ENCODE measurements at regions not wholly inside any gene's neighbourhood (a gene's known extent, or its start where the extent isn't known, plus 50 kb on each side); places are given as distances from the start of the nearest gene placed in this dataset.

GRCh38 chr10:105509517-105509916 lies 868.4 kb downstream of the SORCS3 start:
- TF ChIP-seq CTCF (IDR thresholded peaks at IDR 0.05; ENCODE audit: insufficient read depth, low read length, poor library complexity, severe bottlenecking): no peak
- TF ChIP-seq EZH2phosphoT487 (conservative IDR thresholded peaks at IDR 0.05; ENCODE audit: low read length): no peak
